B cell (primary cell): ENCODE measurements at regions not wholly inside any gene's neighbourhood (a gene's known extent, or its start where the extent isn't known, plus 50 kb on each side); places are given as distances from the start of the nearest gene placed in this dataset.

ENCODE experiments used
- CTCF ChIP-seq: fragments of 200-600 bp; IDR thresholded peaks from one replicate; pipeline ENCODE4 v1.8.0; 2022; ENCODE audit warnings: antibody characterized with exemption, mild to moderate bottlenecking
- EZH2 ChIP-seq: IDR thresholded peaks from 2 replicates; pipeline ENCODE4 v1.6.1; 2012; ENCODE audit warnings: borderline replicate concordance, low read depth, mild to moderate bottlenecking, moderate library complexity, low read length; ENCODE audit not compliant: insufficient read depth, poor library complexity, severe bottlenecking

DNA sequence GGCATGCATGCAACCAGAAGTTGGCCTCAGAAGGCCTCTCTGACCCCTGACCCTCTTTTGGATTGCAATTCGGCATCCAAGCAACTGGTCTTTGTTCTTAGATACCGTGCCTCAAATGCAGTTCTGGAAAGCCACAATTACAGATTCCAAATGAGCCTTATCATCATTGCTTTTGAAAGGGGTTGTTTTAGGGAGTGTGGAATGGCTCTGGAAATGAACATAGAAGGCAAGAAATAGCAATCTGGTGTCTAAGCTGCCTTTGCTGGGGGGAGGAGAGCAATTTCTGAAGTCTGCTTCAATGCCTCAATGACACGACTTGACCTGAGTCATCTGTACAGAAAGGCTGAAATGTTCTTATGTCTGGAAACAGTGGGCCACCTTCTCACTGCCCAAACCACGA, 250.1 kb downstream of the NUAK1 start:
- TF ChIP-seq CTCF (no peak), EZH2 (no peak)
